ENCODE measurements at regions not wholly inside any gene's neighbourhood (a gene's known extent, or its start where the extent isn't known, plus 50 kb on each side); places are given as distances from the start of the nearest gene placed in this dataset.

DNA sequence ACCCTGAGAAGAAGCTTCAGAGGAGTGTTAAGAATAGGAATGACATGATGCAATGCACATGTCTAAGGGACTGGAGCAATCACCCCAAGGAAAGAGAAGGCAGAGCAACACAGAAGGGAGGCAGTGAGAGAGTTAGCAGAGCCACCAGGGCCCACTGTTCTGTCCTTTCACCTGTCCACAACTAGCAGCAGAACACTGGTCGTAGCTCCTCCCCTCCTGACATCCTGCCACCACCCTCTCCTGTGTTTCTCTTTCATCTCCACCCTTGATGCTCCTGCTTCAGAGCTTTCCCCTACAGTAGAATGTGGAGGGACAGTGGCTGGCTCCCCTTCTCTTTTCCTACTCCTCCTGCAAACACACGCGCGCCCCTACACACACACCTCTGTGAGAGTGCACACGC is 483.4 kb upstream of the KIF2A start:
- Histone ChIP-seq H3K36me3 (ENCODE audit: insufficient read depth, low read length) (no peaks in the 10 kb centered on the region), H3K4me1 (ENCODE audit: control insufficient read depth, insufficient read depth, low read length, unreplicated experiment) (no peaks in the 10 kb centered on the region), H3K4me3 (ENCODE audit: low read depth, low read length) (no peak overlapping the region), H2AFZ (ENCODE audit: low read length, unreplicated experiment) (no peak overlapping the region), H3K27ac (ENCODE audit: low read depth, low read length) (no peak overlapping the region), H3K27me3 (ENCODE audit: insufficient read depth, low read length) (peaks cover 53% of the 10 kb centered on the region), H3K79me2 (ENCODE audit: control insufficient read depth, insufficient read depth, low read length, unreplicated experiment) (no peaks in the 10 kb centered on the region)

DNA sequence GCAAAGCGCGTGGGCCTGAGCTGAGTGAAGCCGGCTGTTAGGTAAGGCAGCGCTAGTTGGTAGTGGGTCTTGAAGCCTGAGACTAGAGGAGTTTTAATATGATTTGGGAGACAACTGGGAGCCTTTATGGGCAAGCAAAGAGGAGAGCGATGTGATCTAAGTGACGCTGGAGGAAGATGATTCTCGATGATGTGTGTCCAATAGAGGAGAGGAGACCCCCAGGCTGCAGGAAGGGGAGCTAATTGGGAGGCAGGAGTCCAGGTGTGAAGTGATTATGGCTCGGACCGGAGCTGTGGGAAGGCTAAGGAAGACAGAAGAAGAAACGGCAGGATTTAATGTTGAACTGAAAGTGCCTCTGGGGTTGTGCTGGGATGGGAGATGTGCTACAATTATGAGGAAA is 482.9 kb upstream of the KIF2A start:
- Histone ChIP-seq H3K79me2 (ENCODE audit: control insufficient read depth, insufficient read depth, low read length, unreplicated experiment) (no peaks in the 10 kb centered on the region), H3K4me3 (ENCODE audit: low read depth, low read length) (no peak overlapping the region), H3K27me3 (ENCODE audit: insufficient read depth, low read length) (peaks cover 58% of the 10 kb centered on the region), H3K36me3 (ENCODE audit: insufficient read depth, low read length) (no peaks in the 10 kb centered on the region), H3K27ac (ENCODE audit: low read depth, low read length) (no peak overlapping the region), H2AFZ (ENCODE audit: low read length, unreplicated experiment) (no peak overlapping the region), H3K4me1 (ENCODE audit: control insufficient read depth, insufficient read depth, low read length, unreplicated experiment) (no peaks in the 10 kb centered on the region)

DNA sequence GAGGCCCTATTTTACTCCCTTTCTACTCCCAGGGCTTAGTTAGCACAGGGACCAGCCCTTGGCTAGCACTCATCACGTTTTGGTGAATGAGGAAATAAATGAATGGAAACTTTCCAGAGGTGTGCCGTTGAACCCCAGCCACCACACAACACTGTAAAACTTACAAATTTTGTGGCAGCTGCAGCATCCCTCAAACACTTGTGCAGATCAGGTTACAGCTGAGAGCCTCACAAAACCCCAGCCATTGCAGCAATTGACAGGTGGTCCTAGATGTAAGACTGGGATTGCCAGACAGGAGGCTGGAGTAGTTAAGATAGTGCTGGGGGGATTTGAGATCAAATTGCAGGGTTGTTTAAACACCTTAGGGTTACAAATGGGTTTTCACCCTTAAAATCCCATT is 482.2 kb upstream of the KIF2A start:
- H2AFZ ChIP-seq (ENCODE audit: low read length, unreplicated experiment): no peak overlapping the region
- peaks cover 58% of the 10 kb centered on the region for H3K27me3 ChIP-seq (ENCODE audit: insufficient read depth, low read length)
- no peak overlapping the region for H3K4me3 ChIP-seq (ENCODE audit: low read depth, low read length)
- H3K36me3 ChIP-seq (ENCODE audit: insufficient read depth, low read length): no peaks in the 10 kb centered on the region
- no peaks in the 10 kb centered on the region for H3K4me1 ChIP-seq (ENCODE audit: control insufficient read depth, insufficient read depth, low read length, unreplicated experiment)
- H3K27ac ChIP-seq (ENCODE audit: low read depth, low read length): no peak overlapping the region
- no peaks in the 10 kb centered on the region for H3K79me2 ChIP-seq (ENCODE audit: control insufficient read depth, insufficient read depth, low read length, unreplicated experiment)

DNA sequence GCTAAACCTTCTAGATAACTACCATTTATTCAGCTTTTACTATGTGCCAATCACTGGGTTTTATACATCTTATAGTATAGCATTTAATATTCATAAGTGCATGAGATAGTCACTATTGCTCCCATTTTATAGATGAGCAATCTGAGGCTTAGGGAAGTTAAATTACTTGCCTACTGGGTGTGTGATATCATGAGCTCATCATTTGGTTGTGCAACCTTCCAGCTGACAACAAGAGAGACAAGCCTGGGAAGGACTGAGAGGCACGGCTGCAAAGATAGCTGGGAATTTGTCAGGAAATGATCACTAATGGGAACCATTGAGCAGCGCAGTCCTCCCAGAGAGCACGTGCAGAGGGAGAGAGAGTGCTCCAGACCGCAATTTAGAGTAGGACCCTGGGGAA is 481.6 kb upstream of the KIF2A start:
- Histone ChIP-seq H3K27me3 (ENCODE audit: insufficient read depth, low read length) (peaks cover 52% of the 10 kb centered on the region), H2AFZ (ENCODE audit: low read length, unreplicated experiment) (no peak overlapping the region), H3K4me1 (ENCODE audit: control insufficient read depth, insufficient read depth, low read length, unreplicated experiment) (no peaks in the 10 kb centered on the region), H3K79me2 (ENCODE audit: control insufficient read depth, insufficient read depth, low read length, unreplicated experiment) (no peaks in the 10 kb centered on the region), H3K4me3 (ENCODE audit: low read depth, low read length) (no peak overlapping the region), H3K36me3 (ENCODE audit: insufficient read depth, low read length) (no peaks in the 10 kb centered on the region), H3K27ac (ENCODE audit: low read depth, low read length) (no peak overlapping the region)

DNA sequence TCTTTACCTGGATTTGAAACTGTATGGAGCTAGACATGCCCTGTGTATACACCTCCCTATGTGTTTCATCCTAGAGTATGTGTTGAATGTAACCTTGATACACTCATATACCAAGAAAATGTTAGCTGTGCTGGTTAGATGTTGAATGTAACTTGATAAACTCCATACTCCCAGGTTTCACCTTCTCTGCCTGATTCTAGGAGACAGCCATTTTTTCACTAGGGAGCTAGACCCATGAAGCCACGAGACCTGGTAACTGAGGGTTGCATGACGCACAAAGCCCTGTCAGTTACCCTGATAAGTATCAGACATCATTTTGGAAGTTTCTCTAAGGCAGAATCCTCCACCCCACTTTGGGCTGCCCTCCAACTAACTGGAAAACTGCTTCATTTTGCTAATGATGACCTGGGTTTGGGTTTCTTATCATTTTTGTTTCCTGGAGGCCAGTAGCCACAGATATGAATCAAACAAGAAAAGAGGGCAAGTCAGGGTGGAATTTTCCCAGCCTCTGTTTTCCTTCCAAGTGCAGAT is 478.5 kb upstream of the KIF2A start:
- no peak overlapping the region for H2AFZ ChIP-seq (ENCODE audit: low read length, unreplicated experiment)
- H3K27me3 ChIP-seq (ENCODE audit: insufficient read depth, low read length): peaks cover 38% of the 10 kb centered on the region
- H3K79me2 ChIP-seq (ENCODE audit: control insufficient read depth, insufficient read depth, low read length, unreplicated experiment): no peaks in the 10 kb centered on the region
- H3K4me1 ChIP-seq (ENCODE audit: control insufficient read depth, insufficient read depth, low read length, unreplicated experiment): no peaks in the 10 kb centered on the region
- H3K36me3 ChIP-seq (ENCODE audit: insufficient read depth, low read length): no peaks in the 10 kb centered on the region
- no peak overlapping the region for H3K4me3 ChIP-seq (ENCODE audit: low read depth, low read length)
- H3K27ac ChIP-seq (ENCODE audit: low read depth, low read length): no peak overlapping the region

DNA sequence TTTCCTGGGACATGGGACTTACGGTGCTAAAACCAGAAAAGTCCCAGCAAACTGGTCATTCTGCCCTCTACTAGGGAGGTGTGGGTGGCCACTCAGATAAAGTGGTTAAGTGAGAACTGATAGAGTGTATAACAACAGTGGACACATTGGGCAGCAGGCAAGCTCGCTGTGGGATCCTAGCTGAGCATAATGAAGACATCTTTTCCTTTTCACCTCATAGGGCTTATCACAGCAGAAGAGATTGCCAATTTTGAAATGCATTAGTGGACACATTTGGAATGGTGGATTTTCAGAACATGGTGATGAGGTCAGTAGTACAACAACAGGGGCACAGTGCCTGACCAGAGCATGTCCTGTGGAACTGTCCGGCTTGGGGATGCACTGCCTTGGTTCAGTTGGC is 477.1 kb upstream of the KIF2A start:
- no peak overlapping the region for H3K27ac ChIP-seq (ENCODE audit: low read depth, low read length)
- peaks cover 33% of the 10 kb centered on the region for H3K27me3 ChIP-seq (ENCODE audit: insufficient read depth, low read length)
- no peak overlapping the region for H3K4me3 ChIP-seq (ENCODE audit: low read depth, low read length)
- no peaks in the 10 kb centered on the region for H3K79me2 ChIP-seq (ENCODE audit: control insufficient read depth, insufficient read depth, low read length, unreplicated experiment)
- H3K36me3 ChIP-seq (ENCODE audit: insufficient read depth, low read length): no peaks in the 10 kb centered on the region
- H2AFZ ChIP-seq (ENCODE audit: low read length, unreplicated experiment): no peak overlapping the region
- no peaks in the 10 kb centered on the region for H3K4me1 ChIP-seq (ENCODE audit: control insufficient read depth, insufficient read depth, low read length, unreplicated experiment)

DNA sequence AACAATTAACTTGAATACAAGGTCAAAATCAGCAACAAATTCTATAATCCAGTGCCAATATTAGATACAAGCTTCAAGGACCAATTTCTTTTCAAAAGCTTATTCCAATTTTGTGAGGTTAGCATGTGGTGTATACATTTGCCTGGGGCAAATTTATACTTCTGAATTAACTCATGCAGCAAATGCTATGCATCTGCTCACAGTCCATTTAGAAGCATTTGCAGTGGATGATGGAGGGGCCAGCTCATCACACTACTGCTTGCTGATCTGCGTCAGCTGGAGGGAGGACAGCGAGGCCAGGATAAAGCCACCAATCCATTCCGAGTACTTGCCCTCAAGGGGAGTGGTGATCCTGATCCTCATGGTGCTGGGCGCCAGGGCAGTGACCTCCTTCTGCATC is 474.3 kb upstream of the KIF2A start:
- Histone ChIP-seq H3K36me3 (ENCODE audit: insufficient read depth, low read length) (no peaks in the 10 kb centered on the region), H3K27me3 (ENCODE audit: insufficient read depth, low read length) (peaks cover 23% of the 10 kb centered on the region), H3K4me1 (ENCODE audit: control insufficient read depth, insufficient read depth, low read length, unreplicated experiment) (no peaks in the 10 kb centered on the region), H3K4me3 (ENCODE audit: low read depth, low read length) (no peak overlapping the region), H2AFZ (ENCODE audit: low read length, unreplicated experiment) (no peak overlapping the region), H3K79me2 (ENCODE audit: control insufficient read depth, insufficient read depth, low read length, unreplicated experiment) (no peaks in the 10 kb centered on the region), H3K27ac (ENCODE audit: low read depth, low read length) (no peak overlapping the region)

DNA sequence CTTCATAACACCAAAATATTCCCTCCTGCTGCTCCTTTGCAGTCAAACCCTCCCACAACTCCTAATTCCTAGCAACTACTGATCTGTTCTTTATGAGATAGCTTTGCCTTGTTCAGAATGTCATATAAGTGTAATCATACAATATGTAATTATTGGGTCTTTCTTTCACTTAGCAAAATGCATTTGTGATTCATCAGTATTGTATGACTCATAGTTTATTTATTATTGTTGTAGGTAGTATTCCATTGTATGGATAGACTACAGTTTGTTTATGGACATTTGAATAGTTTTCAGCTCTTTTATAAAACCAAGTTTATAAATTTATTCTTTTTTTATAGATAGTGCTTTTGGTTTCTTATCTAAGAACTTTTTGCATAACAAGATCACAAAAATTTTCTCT is 468.2 kb upstream of the KIF2A start:
- no peaks in the 10 kb centered on the region for H3K36me3 ChIP-seq (ENCODE audit: insufficient read depth, low read length)
- H3K4me3 ChIP-seq (ENCODE audit: low read depth, low read length): no peak overlapping the region
- H3K79me2 ChIP-seq (ENCODE audit: control insufficient read depth, insufficient read depth, low read length, unreplicated experiment): no peaks in the 10 kb centered on the region
- no peak overlapping the region for H2AFZ ChIP-seq (ENCODE audit: low read length, unreplicated experiment)
- H3K27ac ChIP-seq (ENCODE audit: low read depth, low read length): no peak overlapping the region
- H3K27me3 ChIP-seq (ENCODE audit: insufficient read depth, low read length): peaks cover 15% of the 10 kb centered on the region; the same call in 1 of the 2 replicates
- H3K4me1 ChIP-seq (ENCODE audit: control insufficient read depth, insufficient read depth, low read length, unreplicated experiment): no peaks in the 10 kb centered on the region

DNA sequence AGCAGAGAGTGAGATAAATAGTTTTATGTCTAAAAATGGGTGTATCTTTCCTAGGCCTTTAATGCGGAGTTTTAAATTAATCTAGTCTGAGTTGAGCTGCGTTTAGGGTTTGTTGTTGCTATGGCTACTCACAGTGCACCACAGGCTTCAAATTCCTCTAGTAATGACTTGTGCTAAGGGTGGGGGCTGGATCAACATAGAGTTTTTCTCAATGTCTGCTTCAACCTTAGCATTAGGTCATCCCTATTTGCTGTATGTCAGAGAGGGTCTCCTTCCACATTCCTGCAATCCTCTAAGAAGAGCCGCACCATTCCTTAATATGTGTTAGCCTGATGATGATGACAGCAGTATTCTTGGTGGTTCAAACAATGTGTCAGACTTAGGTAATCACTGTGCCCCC is 465.6 kb upstream of the KIF2A start:
- Histone ChIP-seq H3K79me2 (ENCODE audit: control insufficient read depth, insufficient read depth, low read length, unreplicated experiment) (no peaks in the 10 kb centered on the region), H2AFZ (ENCODE audit: low read length, unreplicated experiment) (no peak overlapping the region), H3K36me3 (ENCODE audit: insufficient read depth, low read length) (no peaks in the 10 kb centered on the region), H3K27ac (ENCODE audit: low read depth, low read length) (no peak overlapping the region), H3K27me3 (ENCODE audit: insufficient read depth, low read length) (peaks cover 10% of the 10 kb centered on the region; the same call in 1 of the 2 replicates), H3K4me3 (ENCODE audit: low read depth, low read length) (no peak overlapping the region), H3K4me1 (ENCODE audit: control insufficient read depth, insufficient read depth, low read length, unreplicated experiment) (no peaks in the 10 kb centered on the region)

DNA sequence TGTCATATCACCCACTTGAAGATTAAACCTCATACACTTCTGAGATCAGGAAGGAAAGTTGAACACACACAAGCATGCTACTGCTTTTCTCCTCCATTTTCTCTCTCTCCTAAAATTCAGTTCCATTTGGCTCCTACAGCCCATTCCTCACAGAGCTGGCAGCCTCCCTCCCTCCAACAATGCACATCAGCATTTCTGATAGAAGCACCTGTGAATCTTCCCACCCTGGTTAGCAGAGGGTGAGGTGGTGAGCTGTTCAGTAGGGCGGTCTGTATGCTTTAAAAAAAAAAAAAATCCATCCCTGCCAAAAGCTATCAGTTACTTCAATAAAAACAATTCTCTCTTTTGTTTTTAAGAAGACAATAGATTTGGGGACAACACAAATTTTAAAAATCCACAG is 463.2 kb upstream of the KIF2A start:
- Histone ChIP-seq H3K4me1 (ENCODE audit: control insufficient read depth, insufficient read depth, low read length, unreplicated experiment) (no peaks in the 10 kb centered on the region), H2AFZ (ENCODE audit: low read length, unreplicated experiment) (no peak overlapping the region), H3K79me2 (ENCODE audit: control insufficient read depth, insufficient read depth, low read length, unreplicated experiment) (no peaks in the 10 kb centered on the region), H3K27ac (ENCODE audit: low read depth, low read length) (no peak overlapping the region), H3K27me3 (ENCODE audit: insufficient read depth, low read length) (0 out of 2 replicates have a peak, but pooled peaks cover 4% of the 10 kb centered on the region), H3K36me3 (ENCODE audit: insufficient read depth, low read length) (no peaks in the 10 kb centered on the region), H3K4me3 (ENCODE audit: low read depth, low read length) (no peak overlapping the region)

DNA sequence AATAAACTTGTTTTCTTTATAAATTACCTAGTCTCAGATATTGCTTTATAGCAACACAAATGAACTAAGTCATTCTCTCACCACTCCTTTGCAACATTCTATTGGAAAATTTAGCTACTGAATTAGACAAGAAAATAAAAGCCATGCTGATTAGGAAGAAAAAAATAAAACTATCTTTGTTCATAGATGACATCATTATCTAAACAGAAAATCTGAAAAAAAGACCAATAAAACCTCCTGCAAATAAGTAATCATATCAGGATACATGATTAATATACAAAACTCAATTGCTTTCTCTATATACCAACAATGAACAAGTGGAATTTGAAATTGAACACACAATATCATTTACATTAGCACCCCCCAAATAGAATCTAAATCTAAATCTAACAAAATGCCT is 455.3 kb upstream of the KIF2A start:
- Histone ChIP-seq H3K79me2 (ENCODE audit: control insufficient read depth, insufficient read depth, low read length, unreplicated experiment) (no peaks in the 10 kb centered on the region), H3K27ac (ENCODE audit: low read depth, low read length) (no peak overlapping the region), H3K4me3 (ENCODE audit: low read depth, low read length) (no peak overlapping the region), H3K4me1 (ENCODE audit: control insufficient read depth, insufficient read depth, low read length, unreplicated experiment) (no peaks in the 10 kb centered on the region), H2AFZ (ENCODE audit: low read length, unreplicated experiment) (no peak overlapping the region), H3K36me3 (ENCODE audit: insufficient read depth, low read length) (no peaks in the 10 kb centered on the region), H3K27me3 (ENCODE audit: insufficient read depth, low read length) (no peaks in the 10 kb centered on the region)

Data from ACC112 (cell line).